OCI-LY3 (cell line): ENCODE measurements at regions not wholly inside any gene's neighbourhood (a gene's known extent, or its start where the extent isn't known, plus 50 kb on each side); places are given as distances from the start of the nearest gene placed in this dataset.
"Not testable (repeated sequence)": the region's sequence is repeated elsewhere in the genome, so short reads cannot be mapped to it uniquely, and the experiment has no call there.

Experiments used
- H2AFZ ChIP-seq: fragments of 200-600, 300-600 bp; shearing (Covaris generic); 2 replicates; pipeline ENCODE4 v1.6.0; 2014; ENCODE audit warnings: antibody characterized with exemption, low read depth, low read length
- H3K27ac ChIP-seq: fragments of 200-600, 300-600 bp; sonication (generic); 2 replicates; pipeline ENCODE4 v1.5.1; 2014; ENCODE audit warnings: mild to moderate bottlenecking, low read length, moderate library complexity, mixed read lengths
- H3K27me3 ChIP-seq: fragments of 200-600, 300-600 bp; sonication (generic); 2 replicates; pipeline ENCODE4 v1.6.1; 2014; ENCODE audit warnings: low read depth, low read length, mixed read lengths
- H3K36me3 ChIP-seq: fragments of 200-600, 300-600 bp; sonication (generic); replicated peaks from 2 replicates; pipeline ENCODE3; 2014; ENCODE audit warnings: low read depth, low read length, mixed read lengths
- H3K4me1 ChIP-seq: fragments of 300-600, 200-600 bp; sonication (generic); 2 replicates; pipeline ENCODE4 v1.6.1; 2014; ENCODE audit warnings: low read length, mixed read lengths
- H3K4me2 ChIP-seq: fragments of 200-600, 300-600 bp; sonication (generic); 2 replicates; pipeline ENCODE4 v1.6.1; 2014; ENCODE audit warnings: low read length, mixed read lengths
- H3K4me3 ChIP-seq: fragments of 300-600, 200-600 bp; sonication (generic); 2 replicates; pipeline ENCODE4 v1.5.1; 2014; ENCODE audit warnings: antibody characterized with exemption, mild to moderate bottlenecking, low read length, moderate library complexity
- H3K79me2 ChIP-seq: fragments of 300-600, 200-600 bp; shearing (Covaris generic); 2 replicates; pipeline ENCODE4 v1.6.1; 2014; ENCODE audit warnings: mild to moderate bottlenecking, low read length, mixed read lengths
- H3K9ac ChIP-seq: fragments of 300-600, 200-600 bp; shearing (Covaris generic); 2 replicates; pipeline ENCODE4 v1.6.0; 2014; ENCODE audit warnings: mild to moderate bottlenecking, low read length, moderate library complexity
- H3K9me3 ChIP-seq: fragments of 200-600, 300-600 bp; shearing (Covaris generic); 2 replicates; pipeline ENCODE4 v1.6.1; 2014; ENCODE audit warnings: low read length, mixed read lengths; ENCODE audit not compliant: insufficient read depth
- H4K20me1 ChIP-seq: fragments of 200-600, 300-600 bp; sonication (generic); 2 replicates; pipeline ENCODE4 v1.6.1; 2016; ENCODE audit warnings: low read length, mixed read lengths; ENCODE audit not compliant: insufficient read depth
- EZH2phosphoT487 ChIP-seq: fragments of 200-600 bp; shearing (Covaris generic); IDR thresholded peaks from 2 replicates; pipeline ENCODE4 v1.6.1; 2018; ENCODE audit warnings: antibody characterized with exemption, mixed run types, low read depth
- TF ChIP-seq, protein P1 (sequence below): fragments of 200-600, 300-600 bp; sonication (generic); IDR thresholded peaks from 2 replicates; pipeline ENCODE4 v1.5.1; 2014; ENCODE audit warnings: antibody characterized with exemption, low read length, low read depth

DNA sequence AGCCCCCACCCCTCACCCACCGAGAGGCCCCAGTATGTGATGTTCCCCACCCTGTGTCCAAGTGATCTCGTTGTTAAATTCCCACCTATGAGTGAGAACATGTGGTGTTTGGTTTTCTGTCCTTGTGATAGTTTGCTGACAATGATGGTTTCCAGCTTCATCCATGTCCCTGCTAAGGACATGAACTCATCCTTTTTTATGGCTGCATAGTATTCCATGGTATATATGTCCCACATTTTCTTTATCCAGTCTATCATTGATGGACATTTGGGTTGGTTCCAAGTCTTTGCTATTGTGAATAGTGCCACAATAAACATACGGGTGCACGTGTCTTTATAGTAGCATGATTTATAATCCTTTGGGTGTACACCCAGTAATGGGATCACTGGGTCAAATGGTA, 79.2 kb downstream of the PXDC1 start:
- not testable (repeated sequence) for H3K27ac ChIP-seq, H3K9ac ChIP-seq, H3K9me3 ChIP-seq, H3K4me3 ChIP-seq, H3K36me3 ChIP-seq, H3K4me2 ChIP-seq, H3K27me3 ChIP-seq, H2AFZ ChIP-seq, H4K20me1 ChIP-seq, H3K4me1 ChIP-seq, H3K79me2 ChIP-seq

DNA sequence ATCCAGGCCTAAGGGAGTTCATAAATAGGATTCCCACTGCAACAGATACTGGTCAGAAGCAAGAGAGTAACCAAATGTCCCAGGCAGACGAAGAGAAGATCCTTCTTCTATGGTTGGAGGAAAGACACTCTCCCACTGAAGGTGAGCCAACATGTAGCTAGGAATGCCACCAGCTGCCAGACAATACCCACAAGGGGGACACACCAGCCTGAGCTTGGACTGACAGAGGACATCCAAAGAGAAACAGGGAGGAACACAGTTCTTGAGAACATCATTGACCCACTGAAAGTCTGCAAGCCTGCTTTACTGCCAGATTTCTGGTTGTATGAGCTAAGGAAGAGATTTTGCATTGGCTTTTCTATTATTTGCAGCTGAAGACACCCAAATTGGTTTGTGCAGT, 80.1 kb downstream of the PXDC1 start:
- no peaks in the 10 kb centered on the region for H3K79me2 ChIP-seq
- H3K27ac ChIP-seq: no peak overlapping the region
- no peaks in the 10 kb centered on the region for H3K36me3 ChIP-seq
- H3K9ac ChIP-seq: no peak overlapping the region
- no peaks in the 10 kb centered on the region for H4K20me1 ChIP-seq
- H3K9me3 ChIP-seq: no peaks in the 10 kb centered on the region
- H3K4me2 ChIP-seq: no peak overlapping the region
- H3K27me3 ChIP-seq: no peaks in the 10 kb centered on the region
- H3K4me1 ChIP-seq: peaks cover 10% of the 10 kb centered on the region
- H3K4me3 ChIP-seq: no peak overlapping the region
- H2AFZ ChIP-seq: no peak overlapping the region
- no peak for TF ChIP-seq EZH2phosphoT487
- TF ChIP-seq, protein P1, sequence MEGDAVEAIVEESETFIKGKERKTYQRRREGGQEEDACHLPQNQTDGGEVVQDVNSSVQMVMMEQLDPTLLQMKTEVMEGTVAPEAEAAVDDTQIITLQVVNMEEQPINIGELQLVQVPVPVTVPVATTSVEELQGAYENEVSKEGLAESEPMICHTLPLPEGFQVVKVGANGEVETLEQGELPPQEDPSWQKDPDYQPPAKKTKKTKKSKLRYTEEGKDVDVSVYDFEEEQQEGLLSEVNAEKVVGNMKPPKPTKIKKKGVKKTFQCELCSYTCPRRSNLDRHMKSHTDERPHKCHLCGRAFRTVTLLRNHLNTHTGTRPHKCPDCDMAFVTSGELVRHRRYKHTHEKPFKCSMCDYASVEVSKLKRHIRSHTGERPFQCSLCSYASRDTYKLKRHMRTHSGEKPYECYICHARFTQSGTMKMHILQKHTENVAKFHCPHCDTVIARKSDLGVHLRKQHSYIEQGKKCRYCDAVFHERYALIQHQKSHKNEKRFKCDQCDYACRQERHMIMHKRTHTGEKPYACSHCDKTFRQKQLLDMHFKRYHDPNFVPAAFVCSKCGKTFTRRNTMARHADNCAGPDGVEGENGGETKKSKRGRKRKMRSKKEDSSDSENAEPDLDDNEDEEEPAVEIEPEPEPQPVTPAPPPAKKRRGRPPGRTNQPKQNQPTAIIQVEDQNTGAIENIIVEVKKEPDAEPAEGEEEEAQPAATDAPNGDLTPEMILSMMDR: no peak

DNA sequence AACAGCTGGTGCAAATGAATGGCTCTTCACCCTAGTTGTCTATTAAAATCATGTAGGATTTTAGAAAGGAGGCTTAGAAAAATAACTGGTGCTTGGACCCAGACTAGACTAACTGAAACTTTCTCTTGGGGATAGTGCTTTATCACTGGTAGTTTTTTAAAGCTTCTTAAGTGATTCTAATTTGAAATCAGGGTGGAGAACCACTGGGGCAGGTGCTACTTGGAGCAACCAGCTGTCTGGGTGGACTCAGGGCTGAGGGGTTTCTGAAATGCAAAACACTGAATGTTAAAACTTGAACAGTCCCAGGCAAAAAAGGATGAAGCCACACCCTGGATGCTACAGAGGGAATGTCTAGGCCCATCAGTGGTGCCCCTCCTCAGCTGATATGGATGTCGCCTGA, 81.2 kb downstream of the PXDC1 start:
- Histone ChIP-seq H3K27me3 (no peaks in the 10 kb centered on the region), H3K4me3 (no peak overlapping the region), H2AFZ (no peak overlapping the region), H3K27ac (no peak overlapping the region), H3K4me1 (peaks cover 10% of the 10 kb centered on the region), H3K9me3 (no peaks in the 10 kb centered on the region), H3K79me2 (no peaks in the 10 kb centered on the region), H4K20me1 (no peaks in the 10 kb centered on the region), H3K4me2 (no peak overlapping the region), H3K36me3 (no peaks in the 10 kb centered on the region), H3K9ac (no peak overlapping the region)
- no peak for TF ChIP-seq EZH2phosphoT487
- TF ChIP-seq, protein P1: no peak

DNA sequence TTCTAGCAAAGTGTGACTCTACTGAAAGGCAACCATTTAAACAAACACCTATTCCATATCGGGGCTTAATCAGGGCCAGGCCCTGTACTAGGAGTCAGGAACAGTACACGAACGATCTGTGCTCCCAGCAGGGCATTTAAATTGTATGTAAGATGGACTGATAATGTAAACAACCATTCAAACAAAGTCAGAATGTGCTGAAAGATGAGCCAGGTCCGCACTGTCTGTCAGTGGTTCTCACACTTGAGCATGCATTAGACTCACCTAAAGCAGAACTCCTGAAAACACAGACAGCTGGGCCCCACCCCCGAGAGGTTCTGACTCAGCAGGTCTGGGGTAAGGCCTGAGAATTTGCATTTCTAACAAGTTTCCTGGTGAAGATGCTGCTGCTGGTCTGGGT, 81.6 kb downstream of the PXDC1 start:
- H3K27me3 ChIP-seq: no peaks in the 10 kb centered on the region
- no peak overlapping the region for H2AFZ ChIP-seq
- H3K4me1 ChIP-seq: peaks cover 10% of the 10 kb centered on the region
- H3K27ac ChIP-seq: no peak overlapping the region
- 0 out of 2 replicates have a peak overlapping the region, but pooled peaks have one; percentile 17 for H3K4me2 ChIP-seq
- H3K4me3 ChIP-seq: no peak overlapping the region
- no peaks in the 10 kb centered on the region for H3K9me3 ChIP-seq
- H4K20me1 ChIP-seq: no peaks in the 10 kb centered on the region
- H3K36me3 ChIP-seq: no peaks in the 10 kb centered on the region
- no peak overlapping the region for H3K9ac ChIP-seq
- TF ChIP-seq, protein P1: no peak
- TF ChIP-seq EZH2phosphoT487: no peak
- no peaks in the 10 kb centered on the region for H3K79me2 ChIP-seq

DNA sequence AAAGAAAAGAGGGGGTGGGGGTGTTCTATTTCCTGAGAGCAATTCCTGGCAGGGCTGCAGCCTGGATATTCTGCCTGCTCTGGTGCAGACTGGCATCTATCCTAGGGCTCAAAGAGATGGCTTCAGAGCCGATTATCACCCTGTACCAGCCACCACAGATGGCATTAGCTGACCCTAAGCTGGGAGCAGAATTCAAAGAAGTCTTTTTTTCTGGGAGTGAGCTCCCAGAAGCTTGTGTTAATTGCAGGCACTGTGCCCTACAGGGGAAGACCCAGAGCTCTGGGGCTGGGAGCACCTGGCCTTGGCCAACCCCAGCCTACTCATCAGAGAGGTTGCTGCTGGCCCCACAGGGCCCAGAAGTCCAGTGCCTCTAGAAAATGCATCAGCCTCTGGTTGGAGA, 85.9 kb downstream of the PXDC1 start:
- Histone ChIP-seq H3K4me3 (no peak overlapping the region), H3K9me3 (no peaks in the 10 kb centered on the region), H3K36me3 (no peaks in the 10 kb centered on the region), H3K27me3 (no peaks in the 10 kb centered on the region), H3K4me1 (peaks cover 8% of the 10 kb centered on the region), H3K4me2 (no peak overlapping the region), H4K20me1 (no peaks in the 10 kb centered on the region), H3K27ac (no peak overlapping the region), H3K79me2 (no peaks in the 10 kb centered on the region), H2AFZ (no peak overlapping the region), H3K9ac (no peak overlapping the region)
- no peak for TF ChIP-seq EZH2phosphoT487
- TF ChIP-seq, protein P1: no peak
